Liver (tissue), 8 donors: ENCODE measurements at regions not wholly inside any gene's neighbourhood (a gene's known extent, or its start where the extent isn't known, plus 50 kb on each side); places are given as distances from the start of the nearest gene placed in this dataset.

Source experiments
- DNase-seq: peaks from one replicate; pipeline ENCODE4 v3.0.0-alpha.2; 2017; ENCODE audit warnings: low spot score
- H3K27ac ChIP-seq, 2 donors: one replicate each; pipeline ENCODE4 v1.7.0; 2013; ENCODE audit warnings: inconsistent platforms in 2 of 2, low read length in 2 of 2, control low read depth in 1 of 2, low read depth in 1 of 2, mild to moderate bottlenecking in 1 of 2
- H3K27me3 ChIP-seq, 4 donors: one replicate each; pipeline versions ENCODE4 v1.6.1 to v1.7.0; 2013; ENCODE audit warnings: low read length in 3 of 4, inconsistent platforms in 1 of 4, mild to moderate bottlenecking in 1 of 4, moderate library complexity in 1 of 4; ENCODE audit not compliant: control insufficient read depth in 4 of 4, insufficient read depth in 4 of 4
- H3K36me3 ChIP-seq, 4 donors: one replicate each; pipeline versions ENCODE4 v1.6.1 to v1.7.0; 2013; ENCODE audit warnings: low read length in 3 of 4, mild to moderate bottlenecking in 3 of 4, low read depth in 1 of 4, moderate library complexity in 1 of 4; ENCODE audit not compliant: control insufficient read depth in 4 of 4, insufficient read depth in 3 of 4
- H3K4me1 ChIP-seq, 4 donors: one replicate each; pipeline versions ENCODE4 v1.6.1 to v1.7.0; 2013; ENCODE audit warnings: low read length in 3 of 4, mild to moderate bottlenecking in 3 of 4, moderate library complexity in 1 of 4; ENCODE audit not compliant: control insufficient read depth in 4 of 4, insufficient read depth in 4 of 4
- H3K4me3 ChIP-seq, 3 donors: one replicate each; pipeline versions ENCODE4 v1.6.1 to v1.7.0; 2013; ENCODE audit warnings: low read length in 3 of 3, control low read depth in 1 of 3, low read depth in 1 of 3, mild to moderate bottlenecking in 1 of 3
- H3K9ac ChIP-seq, 2 donors: one replicate each; pipeline ENCODE4 v1.7.0; 2013; ENCODE audit warnings: low read length in 2 of 2, mild to moderate bottlenecking in 2 of 2, moderate library complexity in 2 of 2, control low read depth in 1 of 2, low read depth in 1 of 2
- H3K9me3 ChIP-seq, 4 donors: one replicate each; pipeline versions ENCODE4 v1.6.1 to v1.7.0; 2013; ENCODE audit warnings: low read length in 3 of 4; ENCODE audit not compliant: control insufficient read depth in 4 of 4
- ATF3 ChIP-seq: IDR thresholded peaks from 2 replicates; pipeline ENCODE4 v1.6.1; 2016; ENCODE audit warnings: antibody characterized with exemption
- CTCF ChIP-seq: fragments of 150-350 bp; IDR thresholded peaks from 2 replicates; pipeline ENCODE4 v1.5.1; 2017; ENCODE audit warnings: improper control_type of control experiment, low read depth, low read length; ENCODE audit not compliant: missing input control
- EGR1 ChIP-seq, 2 donors: IDR thresholded peaks; 2 replicates each; pipeline ENCODE4 v1.6.1; 2016 to 2018; ENCODE audit warnings: antibody characterized with exemption in 2 of 2, low read depth in 2 of 2
- FOXA1 ChIP-seq: IDR thresholded peaks from 2 replicates; pipeline ENCODE4 v1.6.1; 2016; ENCODE audit warnings: antibody characterized with exemption
- FOXA2 ChIP-seq: IDR thresholded peaks from 2 replicates; pipeline ENCODE4 v1.6.1; 2016; ENCODE audit warnings: antibody characterized with exemption
- GABPA ChIP-seq, 2 donors: IDR thresholded peaks in 1 of 2; conservative IDR thresholded peaks in 1 of 2; 2 replicates each; pipeline ENCODE4 v1.6.1; 2016; ENCODE audit warnings: antibody characterized with exemption in 2 of 2, mild to moderate bottlenecking in 1 of 2, moderate library complexity in 1 of 2
- HNF4A ChIP-seq, 2 donors: conservative IDR thresholded peaks; 2 replicates each; pipeline ENCODE4 v1.6.1; 2016; ENCODE audit warnings: antibody characterized with exemption in 2 of 2, mild to moderate bottlenecking in 2 of 2
- HNF4G ChIP-seq: IDR thresholded peaks from 2 replicates; pipeline ENCODE4 v1.6.1; 2016; ENCODE audit warnings: antibody characterized with exemption
- JUND ChIP-seq, 2 donors: IDR thresholded peaks; 2 replicates each; pipeline ENCODE4 v1.6.1; 2016; ENCODE audit warnings: antibody characterized with exemption in 2 of 2
- MAX ChIP-seq: IDR thresholded peaks from 2 replicates; pipeline ENCODE4 v1.6.1; 2016; ENCODE audit warnings: antibody characterized with exemption
- NR2F2 ChIP-seq: IDR thresholded peaks from 2 replicates; pipeline ENCODE4 v1.6.1; 2016; ENCODE audit warnings: antibody characterized with exemption
- RAD21 ChIP-seq, 2 donors: IDR thresholded peaks; 2 replicates each; pipeline ENCODE4 v1.6.1; 2016; ENCODE audit warnings: antibody characterized with exemption in 2 of 2, mild to moderate bottlenecking in 2 of 2
- REST ChIP-seq: IDR thresholded peaks from 2 replicates; pipeline ENCODE4 v1.6.1; 2016; ENCODE audit warnings: antibody characterized with exemption, mild to moderate bottlenecking
- SP1 ChIP-seq: IDR thresholded peaks from 2 replicates; pipeline ENCODE4 v1.6.1; 2018; ENCODE audit warnings: antibody characterized with exemption, mild to moderate bottlenecking
- YY1 ChIP-seq: IDR thresholded peaks from 2 replicates; pipeline ENCODE4 v1.6.1; 2016; ENCODE audit warnings: antibody characterized with exemption, mild to moderate bottlenecking
- ZBTB33 ChIP-seq: IDR thresholded peaks from 2 replicates; pipeline ENCODE4 v1.6.1; 2016; ENCODE audit warnings: antibody characterized with exemption
- WGBS: extraction: QIAGEN DNeasy Blood & Tissue Kit; methylation state at CpG from one replicate; pipeline ENCODE4 v1.1.7; 2013; 5-methylcytosine and 5-hydroxymethylcytosine counted together
- donor health status: healthy.
- donor health status: healthy.
- donor health status: healthy.
- donor health status: healthy.
- donor health status: healthy.

GRCh38 chr5:6218517-6218916, 159.8 kb downstream of the MED10 start (continued):
- TF ChIP-seq MAX = no peak

GRCh38 chr5:6218116-6218515, 160.2 kb downstream of the MED10 start:
- Histone ChIP-seq H3K9me3 (no peaks in the 10 kb centered on the region), H3K4me1 (no peaks in the 10 kb centered on the region), H3K27ac (no peak overlapping the region), H3K9ac (no peak overlapping the region), H3K4me3 (no peak overlapping the region), H3K27me3 (no peaks in the 10 kb centered on the region), H3K36me3 (no peaks in the 10 kb centered on the region)
- TF ChIP-seq HNF4G = no peak
- TF ChIP-seq ATF3 = no peak
- no peak for TF ChIP-seq GABPA (IDR thresholded peaks at IDR 0.05 in 1 of 2, conservative IDR thresholded peaks at IDR 0.05 in 1 of 2)
- TF ChIP-seq SP1 = no peak
- TF ChIP-seq RAD21 (IDR thresholded peaks at IDR 0.05) = no peak
- no peak for TF ChIP-seq JUND (IDR thresholded peaks at IDR 0.05)
- TF ChIP-seq FOXA2 = no peak
- TF ChIP-seq YY1 = no peak
- no peak for TF ChIP-seq FOXA1
- 91% methylated on average over 7 of the region's 7 CpGs for WGBS
- no peak for DNase-seq

GRCh38 chr5:6216471-6217075, 161.8 kb downstream of the MED10 start:
- WGBS = 90% methylated on average over 9 of the region's 9 CpGs
- no peak overlapping the region for H3K27ac ChIP-seq
- H3K27me3 ChIP-seq = no peaks in the 10 kb centered on the region
- DNase-seq = no peak
- H3K9ac ChIP-seq = no peak overlapping the region
- TF ChIP-seq HNF4A (conservative IDR thresholded peaks at IDR 0.05) (no peak), GABPA (IDR thresholded peaks at IDR 0.05 in 1 of 2, conservative IDR thresholded peaks at IDR 0.05 in 1 of 2) (no peak), EGR1 (IDR thresholded peaks at IDR 0.05; ENCODE audit: low read depth in 2 of 2) (no peak), SP1 (no peak), ZBTB33 (no peak), ATF3 (no peak), RAD21 (IDR thresholded peaks at IDR 0.05) (no peak)
- H3K9me3 ChIP-seq = no peaks in the 10 kb centered on the region
- no peaks in the 10 kb centered on the region for H3K4me1 ChIP-seq
- H3K36me3 ChIP-seq = no peaks in the 10 kb centered on the region
- no peak overlapping the region for H3K4me3 ChIP-seq

GRCh38 chr5:6215891-6216290, 162.5 kb downstream of the MED10 start:
- WGBS = 87% methylated on average over 8 of the region's 8 CpGs
- H3K4me3 ChIP-seq = no peak overlapping the region
- H3K9ac ChIP-seq = no peak overlapping the region
- no peaks in the 10 kb centered on the region for H3K9me3 ChIP-seq
- H3K36me3 ChIP-seq = no peaks in the 10 kb centered on the region
- H3K27ac ChIP-seq = no peak overlapping the region
- no peak for DNase-seq
- H3K27me3 ChIP-seq = no peaks in the 10 kb centered on the region
- H3K4me1 ChIP-seq = no peaks in the 10 kb centered on the region
- TF ChIP-seq REST = no peak
- TF ChIP-seq GABPA (IDR thresholded peaks at IDR 0.05 in 1 of 2, conservative IDR thresholded peaks at IDR 0.05 in 1 of 2) = no peak
- TF ChIP-seq HNF4G = no peak
- no peak for TF ChIP-seq YY1
- no peak for TF ChIP-seq NR2F2
- TF ChIP-seq CTCF = no peak
